GM23338 (cell line): ENCODE measurements at regions not wholly inside any gene's neighbourhood (a gene's known extent, or its start where the extent isn't known, plus 50 kb on each side); places are given as distances from the start of the nearest gene placed in this dataset.

Source experiments
- CTCF ChIP-seq, 2 experiments: fragments of 200-600 bp in 1 of 2; sonication (generic) in 1 of 2; conservative IDR thresholded peaks; 2 replicates each; pipeline versions ENCODE4 v1.5.1 to v1.6.1; 2016 to 2017; ENCODE audit warnings: antibody characterized with exemption in 2 of 2, low read depth in 2 of 2, mild to moderate bottlenecking in 2 of 2, moderate library complexity in 1 of 2
- EZH2 ChIP-seq: fragments of 200-600 bp; sonication (generic); IDR thresholded peaks from one replicate; pipeline ENCODE4 v1.8.0; 2017; ENCODE audit warnings: antibody characterized with exemption, mild to moderate bottlenecking, low read depth; ENCODE audit not compliant: unreplicated experiment
- EZH2phosphoT487 ChIP-seq: fragments of 200-600 bp; sonication (generic); IDR thresholded peaks from one replicate; pipeline ENCODE4 v1.8.1; 2018; ENCODE audit warnings: antibody characterized with exemption; ENCODE audit not compliant: unreplicated experiment

DNA sequence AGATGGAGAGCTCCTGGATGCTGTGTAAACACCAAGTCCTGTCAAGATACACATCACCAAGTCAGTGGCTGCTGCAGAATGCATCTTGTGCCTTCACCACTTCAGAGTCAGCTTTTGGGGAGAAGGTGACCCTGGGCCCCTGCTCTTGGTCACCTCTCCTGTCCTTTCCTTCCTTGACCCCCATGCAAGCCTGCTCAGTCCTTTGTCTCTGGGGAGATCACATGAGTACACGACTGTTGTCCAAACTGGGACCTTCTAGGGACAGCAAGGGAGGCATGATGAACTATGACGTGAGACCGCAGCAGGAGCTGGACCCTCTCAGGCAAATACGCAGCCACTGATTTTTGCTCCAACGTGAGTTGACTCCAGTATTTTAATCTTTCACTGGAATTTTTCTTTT lies 706.9 kb upstream of the ID2 start:
- TF ChIP-seq EZH2phosphoT487 (no peak), CTCF (conservative IDR thresholded peaks at IDR 0.05; ENCODE audit: low read depth in 2 of 2) (no peak), EZH2 (no peak)
